Skeletal muscle satellite cell (primary cell): ENCODE measurements at regions not wholly inside any gene's neighbourhood (a gene's known extent, or its start where the extent isn't known, plus 50 kb on each side); places are given as distances from the start of the nearest gene placed in this dataset.

Source experiments
- H3K27me3 ChIP-seq: 2 replicates; pipeline ENCODE4 v1.7.0; 2013; ENCODE audit warnings: low read length; ENCODE audit not compliant: control insufficient read depth, insufficient read depth
- H3K36me3 ChIP-seq: 2 replicates; pipeline ENCODE4 v1.7.0; 2013; ENCODE audit warnings: mild to moderate bottlenecking, control low read depth, low read length; ENCODE audit not compliant: insufficient read depth
- H3K4me1 ChIP-seq: 2 replicates; pipeline ENCODE4 v1.7.0; 2013; ENCODE audit warnings: low read length; ENCODE audit not compliant: control insufficient read depth, insufficient read depth
- H3K4me2 ChIP-seq: 2 replicates; pipeline ENCODE4 v1.7.0; 2013; ENCODE audit warnings: mild to moderate bottlenecking, low read length
- H3K4me3 ChIP-seq: 2 replicates; pipeline ENCODE4 v1.7.0; 2013; ENCODE audit warnings: low read length
- H3K9ac ChIP-seq: 2 replicates; pipeline ENCODE4 v1.7.0; 2013; ENCODE audit warnings: mild to moderate bottlenecking, low read depth, low read length, moderate library complexity
- H3K9me3 ChIP-seq: replicated peaks from 2 replicates; pipeline ENCODE4 v1.7.0; 2013; ENCODE audit warnings: mild to moderate bottlenecking, control low read depth, low read length

DNA sequence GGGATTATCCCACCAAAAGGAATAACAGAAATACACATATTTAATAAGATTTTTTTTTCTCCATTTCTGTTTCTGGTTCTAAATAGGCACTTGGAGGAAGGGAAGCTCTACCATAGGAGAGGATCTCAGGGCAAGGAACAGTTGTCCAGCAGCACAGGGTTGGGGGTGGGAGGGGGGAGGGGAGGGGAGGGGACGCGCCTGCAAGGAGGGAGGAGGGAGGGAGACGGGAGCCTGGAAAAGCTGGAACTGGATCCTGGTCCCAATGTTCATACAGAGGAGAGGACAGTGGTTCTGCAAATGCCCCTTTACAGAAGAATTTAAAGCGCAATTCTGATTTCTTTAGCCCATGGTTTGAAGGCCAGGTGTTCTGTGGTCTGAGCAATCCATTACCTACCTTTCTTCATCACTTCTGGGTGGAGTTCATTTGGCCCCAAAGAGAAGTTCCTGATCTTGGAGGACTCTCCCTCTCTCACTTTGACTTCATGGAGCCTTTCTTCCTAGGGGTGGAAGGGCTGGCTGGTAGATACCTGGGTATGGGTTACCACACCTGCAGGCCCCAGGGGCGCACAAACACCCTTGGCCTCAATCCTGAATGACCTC, 348.9 kb upstream of the NCAM1 start:
- H3K27me3 ChIP-seq: no peaks in the 10 kb centered on the region
- H3K9ac ChIP-seq: peak overlapping the region; percentile 12
- H3K4me2 ChIP-seq: peak overlapping the region; percentile 10
- peaks cover 34% of the 10 kb centered on the region for H3K4me1 ChIP-seq
- H3K36me3 ChIP-seq: no peaks in the 10 kb centered on the region
- no peaks in the 10 kb centered on the region for H3K9me3 ChIP-seq
- H3K4me3 ChIP-seq: no peak overlapping the region

DNA sequence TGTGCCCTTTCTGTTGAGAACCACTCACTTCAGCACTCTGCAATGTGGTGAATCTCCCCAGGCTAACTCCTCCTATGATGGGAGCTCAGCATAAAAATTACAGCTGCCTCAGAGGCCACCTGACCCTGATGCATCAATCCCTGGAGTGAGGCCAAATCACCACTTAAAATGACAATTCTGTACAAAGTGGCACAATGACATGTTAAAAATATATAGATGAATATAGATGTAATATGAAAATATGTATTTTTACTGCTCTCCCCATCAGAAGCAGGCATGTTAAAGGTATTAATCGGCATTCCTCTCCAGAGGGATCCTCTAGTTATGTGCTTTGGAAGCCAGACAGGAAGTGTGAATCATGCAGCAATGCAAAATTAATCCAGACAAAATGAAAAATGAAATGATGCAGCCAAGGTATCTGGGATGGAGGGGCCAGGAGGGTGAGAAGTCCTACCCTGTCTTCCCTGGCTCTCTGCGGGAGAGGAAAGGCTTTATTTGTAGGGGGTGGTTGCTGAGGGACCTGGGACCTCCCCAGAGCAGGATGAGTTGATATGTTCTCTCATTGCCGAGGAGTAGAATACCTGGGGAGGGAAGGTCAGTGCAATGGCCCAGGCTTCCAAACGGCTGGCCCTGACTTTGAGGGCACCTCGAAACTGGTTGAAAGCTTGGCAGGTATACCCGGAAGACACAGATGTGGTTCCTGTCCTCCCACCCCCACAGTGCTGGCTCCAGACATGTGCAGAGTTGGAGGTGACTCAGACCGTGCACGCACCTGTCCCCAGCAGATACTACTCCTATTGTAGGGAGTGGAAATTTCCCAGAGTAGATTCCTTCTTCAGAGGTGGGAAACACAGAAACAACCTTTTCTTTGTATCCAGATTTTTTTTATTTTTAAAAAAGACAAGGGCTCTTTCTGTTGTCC, 347.9 kb upstream of the NCAM1 start:
- H3K4me3 ChIP-seq: no peak overlapping the region

DNA sequence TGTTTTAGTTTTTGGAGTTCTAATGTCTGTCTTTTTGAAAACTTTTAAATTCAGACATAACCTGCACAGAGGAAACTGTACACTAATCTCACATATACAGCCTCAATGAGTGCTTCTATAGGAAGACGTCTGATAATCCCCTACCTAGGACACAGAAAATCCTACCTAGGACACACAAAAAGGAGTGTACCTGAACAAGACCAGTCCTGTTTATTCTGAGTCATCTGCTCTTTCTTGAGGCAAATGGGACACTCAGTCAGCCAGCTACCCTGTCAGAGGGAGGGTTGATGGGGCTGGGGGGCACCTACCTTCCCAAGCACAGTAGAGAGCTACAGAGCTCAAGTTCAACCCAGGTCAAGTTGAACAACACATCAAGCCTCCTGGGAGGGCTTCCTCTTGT, 346.6 kb upstream of the NCAM1 start:
- Histone ChIP-seq H3K36me3 (no peaks in the 10 kb centered on the region), H3K27me3 (no peaks in the 10 kb centered on the region), H3K9ac (no peak overlapping the region), H3K9me3 (no peaks in the 10 kb centered on the region), H3K4me2 (no peak overlapping the region), H3K4me3 (no peak overlapping the region), H3K4me1 (peaks cover 34% of the 10 kb centered on the region)

More for the DNA sequence above, 347.9 kb upstream of the NCAM1 start:
- Histone ChIP-seq H3K27me3 (no peaks in the 10 kb centered on the region), H3K9ac (peak overlapping the region; percentile 12), H3K9me3 (no peaks in the 10 kb centered on the region), H3K4me1 (peaks cover 34% of the 10 kb centered on the region), H3K4me2 (peak overlapping the region; percentile 10), H3K36me3 (no peaks in the 10 kb centered on the region)

DNA sequence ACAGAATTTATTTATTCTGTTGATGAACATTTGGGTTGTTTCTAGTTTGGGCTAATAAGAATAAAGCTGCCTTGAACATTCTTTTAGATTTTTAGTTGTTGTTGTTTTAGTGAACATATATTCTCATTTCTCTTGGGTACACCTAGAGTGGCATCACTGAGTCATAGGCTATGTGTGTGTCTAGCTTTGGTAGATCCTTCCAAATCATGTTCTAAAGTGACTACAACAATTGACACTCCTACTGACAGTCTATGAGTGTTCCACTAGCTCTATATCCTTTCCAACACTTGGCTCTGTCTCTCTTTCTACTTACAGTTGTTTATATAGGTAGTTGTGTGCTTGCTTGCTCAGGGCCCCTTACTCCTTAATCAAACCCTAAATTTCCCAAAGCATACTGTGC, 346.0 kb upstream of the NCAM1 start:
- Histone ChIP-seq H3K27me3 (no peaks in the 10 kb centered on the region), H3K4me3 (no peak overlapping the region), H3K4me1 (peaks cover 34% of the 10 kb centered on the region), H3K9ac (no peak overlapping the region), H3K9me3 (no peaks in the 10 kb centered on the region), H3K36me3 (no peaks in the 10 kb centered on the region), H3K4me2 (no peak overlapping the region)

DNA sequence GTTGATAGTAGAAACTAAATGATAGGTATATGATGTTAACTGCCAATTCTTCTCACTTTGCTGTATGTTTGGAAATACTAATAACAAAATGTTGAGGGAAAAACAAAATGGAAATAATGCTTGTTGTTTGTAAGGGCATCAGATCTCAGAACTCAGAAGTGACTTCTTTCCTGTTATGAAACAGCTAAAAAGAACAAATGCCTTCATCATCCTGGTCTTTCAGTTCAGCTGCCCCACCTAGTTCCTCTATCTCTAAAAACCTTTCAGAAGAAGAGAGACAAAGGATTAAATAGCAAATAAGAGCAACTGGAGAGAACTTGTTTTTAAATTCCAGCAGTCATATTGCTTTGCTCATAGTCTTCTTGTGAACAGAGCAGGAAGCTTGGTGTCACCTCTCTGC, 345.3 kb upstream of the NCAM1 start:
- H3K9ac ChIP-seq: no peak overlapping the region
- H3K4me1 ChIP-seq: peaks cover 31% of the 10 kb centered on the region
- no peaks in the 10 kb centered on the region for H3K27me3 ChIP-seq
- no peak overlapping the region for H3K4me2 ChIP-seq
- no peaks in the 10 kb centered on the region for H3K9me3 ChIP-seq
- H3K4me3 ChIP-seq: no peak overlapping the region
- no peaks in the 10 kb centered on the region for H3K36me3 ChIP-seq

DNA sequence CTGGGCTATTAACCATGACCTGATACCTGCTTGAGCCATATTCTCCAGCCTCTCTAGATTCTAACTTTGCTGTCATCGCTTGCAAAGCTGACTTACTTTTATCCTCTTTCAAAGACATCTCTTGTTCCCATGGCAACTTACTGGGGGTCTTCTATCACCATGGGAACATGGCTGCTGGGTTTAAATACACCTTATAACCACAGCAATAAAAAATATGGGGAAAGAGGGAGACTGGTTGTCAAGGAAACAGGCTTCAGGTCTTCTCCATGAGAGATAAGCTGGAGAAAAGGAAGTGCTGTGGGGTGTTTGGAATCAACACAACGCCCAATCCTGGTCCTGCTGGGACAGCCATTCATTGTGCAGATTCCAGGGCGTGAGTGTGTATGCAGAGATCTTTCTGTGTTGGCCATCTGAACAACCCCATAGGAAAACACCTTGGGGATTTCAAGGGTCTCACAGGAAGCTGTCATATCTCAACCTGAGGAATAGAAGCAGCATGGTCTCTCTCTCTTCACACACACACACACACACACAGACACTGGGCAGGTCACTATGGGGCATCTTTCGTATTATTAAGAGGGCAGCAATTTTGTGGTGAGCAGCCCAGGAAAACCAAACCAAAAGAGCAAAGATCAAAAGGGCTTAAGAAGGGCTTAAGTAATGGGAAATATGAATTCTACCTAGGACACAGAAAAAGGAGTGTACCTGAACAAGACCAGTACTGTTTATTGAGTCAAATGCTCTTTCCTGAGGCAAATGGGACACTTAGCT, 344.7 kb upstream of the NCAM1 start:
- Histone ChIP-seq H3K27me3 (no peaks in the 10 kb centered on the region), H3K4me2 (no peak overlapping the region), H3K9me3 (no peaks in the 10 kb centered on the region), H3K9ac (no peak overlapping the region), H3K4me1 (peaks cover 25% of the 10 kb centered on the region), H3K36me3 (no peaks in the 10 kb centered on the region), H3K4me3 (no peak overlapping the region)

DNA sequence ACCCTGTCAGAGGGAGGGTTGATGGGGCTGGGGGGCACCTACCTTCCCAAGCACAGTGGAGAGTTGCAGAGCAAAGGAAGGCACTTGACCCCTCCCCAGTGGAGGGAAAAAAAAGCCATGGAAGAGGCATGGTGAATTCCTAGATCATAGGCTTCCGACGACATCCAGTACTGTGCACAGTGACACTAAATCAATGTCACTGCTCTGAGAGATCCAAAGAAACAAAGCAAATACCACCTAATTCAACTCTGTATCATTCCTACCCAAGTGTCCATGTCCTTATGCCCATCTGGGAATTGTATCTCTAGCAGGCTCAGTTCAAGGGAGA, 344.2 kb upstream of the NCAM1 start:
- no peak overlapping the region for H3K4me3 ChIP-seq
- peaks cover 20% of the 10 kb centered on the region for H3K4me1 ChIP-seq
- no peak overlapping the region for H3K4me2 ChIP-seq
- no peaks in the 10 kb centered on the region for H3K27me3 ChIP-seq
- H3K36me3 ChIP-seq: no peaks in the 10 kb centered on the region
- no peaks in the 10 kb centered on the region for H3K9me3 ChIP-seq
- H3K9ac ChIP-seq: no peak overlapping the region

DNA sequence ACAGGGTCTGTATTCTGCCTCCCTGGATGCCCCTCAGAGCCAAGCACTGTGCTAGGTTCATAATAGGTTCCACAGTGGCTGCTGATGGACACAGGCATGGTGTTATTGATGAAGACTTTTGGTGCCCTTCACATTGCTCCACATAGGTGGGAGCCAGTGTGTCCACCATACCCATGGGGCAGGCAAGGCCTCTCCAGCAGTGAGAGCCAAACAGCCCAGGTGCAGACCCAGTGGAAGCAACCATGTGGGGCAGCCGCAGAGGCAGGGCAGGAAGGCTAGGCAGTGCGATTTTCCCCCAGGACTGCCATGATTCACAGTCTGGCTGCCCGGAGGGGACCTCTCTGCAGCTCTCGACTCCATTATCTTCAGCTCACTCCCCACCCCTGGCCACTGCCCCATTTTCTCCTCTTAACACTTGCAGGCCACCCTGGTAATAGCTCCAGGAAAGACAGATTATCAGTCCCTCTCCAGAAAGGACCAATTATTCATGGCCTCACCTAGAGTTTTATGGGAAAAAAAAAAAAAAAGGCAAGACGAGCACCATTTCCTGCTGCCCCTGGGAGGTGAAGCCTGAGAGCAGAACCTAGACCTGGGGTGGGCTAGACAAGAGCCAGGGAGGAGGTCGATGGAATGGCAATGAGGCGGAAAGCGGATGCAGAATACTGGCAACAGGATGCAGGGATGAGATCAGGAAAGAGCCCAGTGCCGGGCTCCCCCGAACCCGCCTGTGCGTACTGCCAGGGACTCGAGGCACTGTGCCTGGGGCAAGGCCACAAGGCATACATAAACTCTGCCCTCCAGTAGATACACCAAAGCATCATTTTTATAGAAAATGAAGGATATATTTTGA, 343.0 kb upstream of the NCAM1 start:
- Histone ChIP-seq H3K9me3 (no peaks in the 10 kb centered on the region), H3K27me3 (no peaks in the 10 kb centered on the region), H3K4me3 (no peak overlapping the region), H3K9ac (no peak overlapping the region), H3K36me3 (no peaks in the 10 kb centered on the region), H3K4me2 (no peak overlapping the region), H3K4me1 (peaks cover 9% of the 10 kb centered on the region)

DNA sequence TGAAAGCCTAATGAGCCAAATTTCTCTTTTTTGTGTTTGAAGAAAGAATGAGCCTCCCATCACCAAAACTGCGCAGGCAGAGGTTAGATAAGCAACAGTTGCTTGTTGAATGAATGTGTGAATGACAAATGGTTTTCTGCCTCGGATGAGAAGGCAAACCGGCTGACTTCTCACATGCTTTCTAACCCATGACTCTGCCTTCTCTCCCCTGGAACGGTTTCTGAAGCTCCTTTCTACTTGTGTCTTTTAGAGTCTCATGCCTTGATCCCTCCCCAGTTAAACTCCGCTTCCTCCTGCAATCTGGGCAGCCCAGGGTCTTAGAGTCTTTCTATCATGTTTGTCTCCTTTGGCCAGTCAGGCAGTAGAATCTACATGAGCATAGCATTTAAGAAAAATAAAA, 342.1 kb upstream of the NCAM1 start:
- no peak overlapping the region for H3K4me3 ChIP-seq
- H3K9ac ChIP-seq: no peak overlapping the region
- no peaks in the 10 kb centered on the region for H3K27me3 ChIP-seq
- no peaks in the 10 kb centered on the region for H3K36me3 ChIP-seq
- H3K9me3 ChIP-seq: no peaks in the 10 kb centered on the region
- no peak overlapping the region for H3K4me2 ChIP-seq
- peaks cover 3% of the 10 kb centered on the region for H3K4me1 ChIP-seq

DNA sequence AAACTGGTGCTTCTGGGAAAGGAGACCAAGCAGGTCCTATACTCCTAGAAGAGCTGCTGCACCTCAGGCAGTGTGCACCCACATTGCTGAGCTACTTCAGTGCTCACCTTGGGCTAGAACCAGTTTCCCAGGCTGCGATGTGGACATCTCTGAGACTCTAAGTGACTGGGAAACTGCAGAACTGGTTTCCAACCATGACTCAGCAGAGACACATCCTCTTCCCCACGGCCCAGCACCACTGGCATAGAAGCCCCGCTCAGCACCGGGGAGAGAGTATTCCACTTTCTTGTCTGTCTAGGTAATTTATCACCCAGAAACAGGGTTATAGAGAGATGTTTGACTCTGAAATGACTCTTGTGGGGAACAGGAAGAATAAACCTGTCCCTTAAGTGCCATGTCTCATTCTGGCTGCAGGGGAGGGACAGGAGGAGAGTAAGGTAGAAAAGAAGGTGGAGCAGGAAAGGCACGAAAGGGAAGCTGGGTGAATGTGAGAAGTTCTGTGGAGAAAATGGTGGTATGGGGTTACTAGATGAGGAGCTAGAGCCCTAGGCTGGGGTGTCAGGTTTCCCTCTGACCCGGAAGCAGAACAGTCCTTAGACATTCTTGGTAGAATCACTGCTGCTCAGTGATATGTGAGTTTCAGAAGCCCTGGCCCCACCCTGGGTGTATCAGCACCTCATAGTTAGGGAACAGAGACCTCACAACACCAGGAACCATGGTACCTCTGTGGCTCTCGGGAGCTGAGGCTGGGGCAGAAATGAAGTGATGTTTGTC, 340.4 kb upstream of the NCAM1 start:
- no peaks in the 10 kb centered on the region for H3K9me3 ChIP-seq
- no peaks in the 10 kb centered on the region for H3K36me3 ChIP-seq
- no peak overlapping the region for H3K4me3 ChIP-seq
- peaks cover 5% of the 10 kb centered on the region for H3K27me3 ChIP-seq
- H3K4me1 ChIP-seq: peaks cover 3% of the 10 kb centered on the region
- H3K4me2 ChIP-seq: no peak overlapping the region
- no peak overlapping the region for H3K9ac ChIP-seq
